Gastroesophageal sphincter (tissue), 4 donors: ENCODE measurements at regions not wholly inside any gene's neighbourhood (a gene's known extent, or its start where the extent isn't known, plus 50 kb on each side); places are given as distances from the start of the nearest gene placed in this dataset.
A peak's percentile ranks its signal among the peaks of the same experiment; 100 is the strongest.

Source experiments
- ATAC-seq: fragments of 150-250 bp; one replicate; pipeline ENCODE4 v1.9.1; 2016; ENCODE audit warnings: mild to moderate bottlenecking, moderate library complexity
- H3K27ac ChIP-seq, 4 donors: fragments of 200-600 bp; sonication (generic) in 3 of 4; 1 replicate in 3 of 4; 2 replicates in 1 of 4; pipeline ENCODE4 v1.5.1; 2016 to 2019
- H3K27me3 ChIP-seq: fragments of 200-600 bp; sonication (generic); one replicate; pipeline ENCODE4 v1.5.1; 2019
- H3K36me3 ChIP-seq, 2 donors: fragments of 200-600 bp; sonication (generic); one replicate each; pipeline ENCODE4 v1.5.1; 2019; ENCODE audit warnings: control low read depth in 1 of 2
- H3K4me1 ChIP-seq, 3 donors: fragments of 200-600 bp; sonication (generic); 1 replicate in 2 of 3; 2 replicates in 1 of 3; pipeline ENCODE4 v1.5.1; 2016 to 2019; ENCODE audit warnings: control low read depth in 2 of 3
- H3K4me3 ChIP-seq, 2 donors: fragments of 200-600 bp; sonication (generic); one replicate each; pipeline ENCODE4 v1.5.1; 2019; ENCODE audit warnings: mild to moderate bottlenecking in 1 of 2, moderate library complexity in 1 of 2
- H3K9me3 ChIP-seq, 3 donors: fragments of 200-600 bp; sonication (generic); one replicate each; pipeline ENCODE4 v1.5.1; 2017 to 2019; ENCODE audit warnings: control low read depth in 2 of 3
- EP300 ChIP-seq: sonication (generic); formaldehyde crosslinking; IDR thresholded peaks from one replicate; pipeline ENCODE4 v1.6.1; 2017; ENCODE audit warnings: antibody characterized with exemption, mild to moderate bottlenecking
- POLR2A ChIP-seq, 2 donors: fragments of 450-650 bp; IDR thresholded peaks; one replicate each; pipeline ENCODE4 v1.6.1; 2017; ENCODE audit warnings: antibody characterized with exemption in 2 of 2, mild to moderate bottlenecking in 2 of 2, moderate library complexity in 1 of 2
- POLR2AphosphoS5 ChIP-seq: sonication (generic); formaldehyde crosslinking; IDR thresholded peaks from one replicate; pipeline ENCODE4 v1.6.1; 2017; ENCODE audit warnings: antibody characterized with exemption
- WGBS, 2 donors: methylation state at CpG; one replicate each; pipeline ENCODE4 v1.1.5; 2018; ENCODE audit warnings: low coverage in 1 of 2; 5-methylcytosine and 5-hydroxymethylcytosine counted together
- TF ChIP-seq, protein P1 (sequence below), 4 experiments: fragments of 200-600 bp in 2 of 4; fragments of 450-650 bp in 2 of 4; sonication (generic) in 1 of 4; IDR thresholded peaks; one replicate each; pipeline ENCODE4 v1.5.1; 2017 to 2019; ENCODE audit warnings: antibody characterized with exemption in 4 of 4, mild to moderate bottlenecking in 2 of 4, moderate library complexity in 2 of 4

GRCh38 chr18:76619621-76620315 lies 124.7 kb upstream of the ZNF516 start:
- no peaks in the 10 kb centered on the region for H3K27me3 ChIP-seq
- no peaks in the 10 kb centered on the region for H3K9me3 ChIP-seq
- H3K36me3 ChIP-seq: no peaks in the 10 kb centered on the region
- TF ChIP-seq EP300: no peak
- TF ChIP-seq POLR2AphosphoS5: no peak
- TF ChIP-seq, protein P1, sequence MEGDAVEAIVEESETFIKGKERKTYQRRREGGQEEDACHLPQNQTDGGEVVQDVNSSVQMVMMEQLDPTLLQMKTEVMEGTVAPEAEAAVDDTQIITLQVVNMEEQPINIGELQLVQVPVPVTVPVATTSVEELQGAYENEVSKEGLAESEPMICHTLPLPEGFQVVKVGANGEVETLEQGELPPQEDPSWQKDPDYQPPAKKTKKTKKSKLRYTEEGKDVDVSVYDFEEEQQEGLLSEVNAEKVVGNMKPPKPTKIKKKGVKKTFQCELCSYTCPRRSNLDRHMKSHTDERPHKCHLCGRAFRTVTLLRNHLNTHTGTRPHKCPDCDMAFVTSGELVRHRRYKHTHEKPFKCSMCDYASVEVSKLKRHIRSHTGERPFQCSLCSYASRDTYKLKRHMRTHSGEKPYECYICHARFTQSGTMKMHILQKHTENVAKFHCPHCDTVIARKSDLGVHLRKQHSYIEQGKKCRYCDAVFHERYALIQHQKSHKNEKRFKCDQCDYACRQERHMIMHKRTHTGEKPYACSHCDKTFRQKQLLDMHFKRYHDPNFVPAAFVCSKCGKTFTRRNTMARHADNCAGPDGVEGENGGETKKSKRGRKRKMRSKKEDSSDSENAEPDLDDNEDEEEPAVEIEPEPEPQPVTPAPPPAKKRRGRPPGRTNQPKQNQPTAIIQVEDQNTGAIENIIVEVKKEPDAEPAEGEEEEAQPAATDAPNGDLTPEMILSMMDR (IDR thresholded peaks at IDR 0.05): no peak
- TF ChIP-seq POLR2A (IDR thresholded peaks at IDR 0.05): no peak
- peak overlapping the region in 3 of 4 donors; percentile 68 to 80 (median 71) for H3K27ac ChIP-seq
- 6 to 29% methylated on average over 1 to 6 of the region's 27 CpGs for WGBS, 2 donors
- ATAC-seq: peak; percentile 61
- peak overlapping the region; percentile 2 to 49 for H3K4me3 ChIP-seq
- peaks cover 0 to 42% (median 12%) of the 10 kb centered on the region in 3 donors for H3K4me1 ChIP-seq

- peak overlapping the region in 1 of 2 donors; percentile 49 for H3K4me3 ChIP-seq
- no peaks in the 10 kb centered on the region for H3K27me3 ChIP-seq
- peaks cover 0 to 42% (median 12%) of the 10 kb centered on the region in 3 donors for H3K4me1 ChIP-seq
- no peak for TF ChIP-seq EP300
- TF ChIP-seq, protein P1 (IDR thresholded peaks at IDR 0.05): no peak
- peak; percentile 55 for TF ChIP-seq POLR2AphosphoS5
- TF ChIP-seq POLR2A (IDR thresholded peaks at IDR 0.05): no peak
- H3K36me3 ChIP-seq: no peaks in the 10 kb centered on the region
- ATAC-seq: peak; percentile 67
- H3K27ac ChIP-seq: peak overlapping the region in 3 of 4 donors; percentile 68 to 80 (median 71)
- 52% methylated on average over 7 of the region's 11 CpGs; no CpG with 5 or more reads in 1 of the 2 donors for WGBS, 2 donors
- H3K9me3 ChIP-seq: no peaks in the 10 kb centered on the region
Observed at GRCh38 chr18:76619261-76619620, 124.2 kb upstream of the ZNF516 start.

GRCh38 chr18:76618721-76619120 lies 123.7 kb upstream of the ZNF516 start:
- no peak for TF ChIP-seq EP300
- TF ChIP-seq, protein P1 (IDR thresholded peaks at IDR 0.05): no peak
- no peak for TF ChIP-seq POLR2A (IDR thresholded peaks at IDR 0.05)
- no peak for TF ChIP-seq POLR2AphosphoS5
- 63 to 64% methylated on average over 1 to 2 of the region's 2 CpGs for WGBS, 2 donors
- no peaks in the 10 kb centered on the region for H3K36me3 ChIP-seq
- H3K4me1 ChIP-seq: peaks cover 0 to 42% (median 12%) of the 10 kb centered on the region in 3 donors
- H3K27me3 ChIP-seq: no peaks in the 10 kb centered on the region
- no peaks in the 10 kb centered on the region for H3K9me3 ChIP-seq
- peak overlapping the region in 2 of 4 donors; percentile 71 to 80 for H3K27ac ChIP-seq
- no peak for ATAC-seq
- H3K4me3 ChIP-seq: no peak overlapping the region

- no peaks in the 10 kb centered on the region for H3K9me3 ChIP-seq
- no peak for ATAC-seq
- no peaks in the 10 kb centered on the region for H3K36me3 ChIP-seq
- H3K27me3 ChIP-seq: no peaks in the 10 kb centered on the region
- H3K4me1 ChIP-seq: peaks cover 0 to 28% (median 12%) of the 10 kb centered on the region in 3 donors
- WGBS, 2 donors: 87 to 88% methylated on average over 5 to 7 of the region's 7 CpGs
- H3K4me3 ChIP-seq: no peak overlapping the region
- no peak for TF ChIP-seq POLR2A (IDR thresholded peaks at IDR 0.05)
- TF ChIP-seq POLR2AphosphoS5: no peak
- TF ChIP-seq EP300: no peak
- TF ChIP-seq, protein P1 (IDR thresholded peaks at IDR 0.05): no peak
- no peak overlapping the region for H3K27ac ChIP-seq
Observed at GRCh38 chr18:76616373-76616772, 121.3 kb upstream of the ZNF516 start.
